ENCODE measurements at regions not wholly inside any gene's neighbourhood (a gene's known extent, or its start where the extent isn't known, plus 50 kb on each side); places are given as distances from the start of the nearest gene placed in this dataset.

DNA sequence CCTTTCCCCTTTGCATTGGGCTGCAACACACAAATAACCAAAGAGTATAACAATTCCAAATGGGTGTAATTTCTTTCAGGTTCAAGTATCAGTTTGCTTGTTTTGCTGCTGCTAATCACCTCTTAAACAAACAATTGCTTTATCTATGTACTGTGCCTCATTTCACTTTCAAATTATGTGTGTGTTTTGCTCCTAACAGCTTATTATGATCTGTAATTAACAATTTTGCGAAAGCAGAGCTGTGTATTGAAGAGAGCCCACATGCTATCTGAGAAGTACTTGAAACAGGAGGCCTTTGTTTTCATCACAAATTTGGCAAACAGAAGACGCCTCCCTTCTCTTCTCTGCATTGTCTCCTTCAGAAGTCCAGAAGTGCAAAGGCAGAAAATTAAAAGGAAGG, 312.0 kb downstream of the TLE1 start:
- TF ChIP-seq, protein P1, sequence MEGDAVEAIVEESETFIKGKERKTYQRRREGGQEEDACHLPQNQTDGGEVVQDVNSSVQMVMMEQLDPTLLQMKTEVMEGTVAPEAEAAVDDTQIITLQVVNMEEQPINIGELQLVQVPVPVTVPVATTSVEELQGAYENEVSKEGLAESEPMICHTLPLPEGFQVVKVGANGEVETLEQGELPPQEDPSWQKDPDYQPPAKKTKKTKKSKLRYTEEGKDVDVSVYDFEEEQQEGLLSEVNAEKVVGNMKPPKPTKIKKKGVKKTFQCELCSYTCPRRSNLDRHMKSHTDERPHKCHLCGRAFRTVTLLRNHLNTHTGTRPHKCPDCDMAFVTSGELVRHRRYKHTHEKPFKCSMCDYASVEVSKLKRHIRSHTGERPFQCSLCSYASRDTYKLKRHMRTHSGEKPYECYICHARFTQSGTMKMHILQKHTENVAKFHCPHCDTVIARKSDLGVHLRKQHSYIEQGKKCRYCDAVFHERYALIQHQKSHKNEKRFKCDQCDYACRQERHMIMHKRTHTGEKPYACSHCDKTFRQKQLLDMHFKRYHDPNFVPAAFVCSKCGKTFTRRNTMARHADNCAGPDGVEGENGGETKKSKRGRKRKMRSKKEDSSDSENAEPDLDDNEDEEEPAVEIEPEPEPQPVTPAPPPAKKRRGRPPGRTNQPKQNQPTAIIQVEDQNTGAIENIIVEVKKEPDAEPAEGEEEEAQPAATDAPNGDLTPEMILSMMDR (IDR thresholded peaks at IDR 0.05): no peak
- no peak for TF ChIP-seq POLR2AphosphoS5 (IDR thresholded peaks at IDR 0.05)

Data from upper lobe of left lung (tissue), 4 donors.